Suprapubic skin (tissue), 4 donors: ENCODE measurements at regions not wholly inside any gene's neighbourhood (a gene's known extent, or its start where the extent isn't known, plus 50 kb on each side); places are given as distances from the start of the nearest gene placed in this dataset.

Source experiments
- DNase-seq, 2 donors: peaks; one replicate each; pipeline ENCODE4 v3.0.0-alpha.2; 2019; ENCODE audit warnings: low spot score in 2 of 2
- H3K27ac ChIP-seq: fragments of 200-600 bp; sonication (generic); one replicate; pipeline ENCODE4 v1.5.1; 2019
- H3K27me3 ChIP-seq: fragments of 200-600 bp; sonication (generic); one replicate; pipeline ENCODE4 v1.5.1; 2019
- H3K36me3 ChIP-seq: fragments of 200-600 bp; sonication (generic); one replicate; pipeline ENCODE4 v1.5.1; 2019
- H3K4me1 ChIP-seq: fragments of 200-600 bp; sonication (generic); one replicate; pipeline ENCODE4 v1.5.1; 2019
- H3K4me3 ChIP-seq: fragments of 200-600 bp; sonication (generic); one replicate; pipeline ENCODE4 v1.5.1; 2019; ENCODE audit warnings: mild to moderate bottlenecking
- H3K9me3 ChIP-seq: fragments of 200-600 bp; sonication (generic); one replicate; pipeline ENCODE4 v1.5.1; 2019
- EP300 ChIP-seq: sonication (generic); formaldehyde crosslinking; IDR thresholded peaks from one replicate; pipeline ENCODE4 v1.6.1; 2017; ENCODE audit warnings: antibody characterized with exemption
- POLR2A ChIP-seq, 2 donors: fragments of 450-650 bp; IDR thresholded peaks; one replicate each; pipeline ENCODE4 v1.6.1; 2017; ENCODE audit warnings: antibody characterized with exemption in 2 of 2, mild to moderate bottlenecking in 2 of 2, moderate library complexity in 2 of 2
- POLR2AphosphoS5 ChIP-seq, 3 donors: sonication (generic); formaldehyde crosslinking; IDR thresholded peaks; one replicate each; pipeline ENCODE4 v1.6.1; 2017; ENCODE audit warnings: antibody characterized with exemption in 3 of 3
- WGBS: methylation state at CpG from one replicate; pipeline ENCODE4 v1.1.5; 2018; 5-methylcytosine and 5-hydroxymethylcytosine counted together
- TF ChIP-seq, protein P1 (sequence below), 2 donors: fragments of 200-600 bp in 1 of 2; fragments of 450-650 bp in 1 of 2; sonication (generic) in 1 of 2; IDR thresholded peaks; one replicate each; pipeline ENCODE4 v1.5.1; 2016 to 2019; ENCODE audit warnings: antibody characterized with exemption in 2 of 2, mild to moderate bottlenecking in 1 of 2, moderate library complexity in 1 of 2

DNA sequence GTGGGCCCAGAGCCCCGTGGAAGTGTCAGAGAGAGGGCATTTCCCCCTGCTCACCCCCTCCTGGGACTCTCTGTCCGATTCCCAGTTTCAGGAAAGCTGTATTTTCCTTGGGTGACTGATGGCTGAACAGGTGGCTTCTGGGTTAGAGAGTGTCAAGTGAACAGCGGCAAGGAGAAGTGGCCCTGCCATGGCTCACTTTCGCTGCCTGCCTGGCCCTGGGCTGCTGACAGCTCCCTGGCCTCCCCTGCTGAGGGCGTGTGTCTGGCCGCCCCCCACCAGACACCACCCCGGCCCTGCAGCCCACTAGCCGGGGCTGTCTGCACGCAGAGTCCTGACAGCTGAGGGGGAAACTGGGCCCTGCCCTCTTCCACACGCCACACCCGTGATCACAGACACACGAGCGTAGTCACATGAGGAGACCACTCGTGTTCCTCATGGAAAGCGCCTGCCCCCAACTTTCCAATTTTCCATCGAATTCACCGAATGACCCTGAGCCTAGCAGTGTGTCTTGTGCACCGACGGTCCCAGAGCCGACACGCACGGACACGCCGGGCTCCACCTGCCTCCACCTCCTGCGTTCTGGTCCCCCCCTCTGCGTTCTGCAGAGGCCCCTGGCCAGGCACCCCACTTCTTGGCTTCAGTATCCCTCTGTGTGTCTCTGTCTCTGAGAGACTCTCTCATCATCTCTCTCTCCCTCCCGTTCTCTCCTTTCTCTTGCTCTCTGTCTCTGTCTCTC, 60.6 kb upstream of the CASZ1 start:
- WGBS = 74% methylated on average over 23 of the region's 27 CpGs

DNA sequence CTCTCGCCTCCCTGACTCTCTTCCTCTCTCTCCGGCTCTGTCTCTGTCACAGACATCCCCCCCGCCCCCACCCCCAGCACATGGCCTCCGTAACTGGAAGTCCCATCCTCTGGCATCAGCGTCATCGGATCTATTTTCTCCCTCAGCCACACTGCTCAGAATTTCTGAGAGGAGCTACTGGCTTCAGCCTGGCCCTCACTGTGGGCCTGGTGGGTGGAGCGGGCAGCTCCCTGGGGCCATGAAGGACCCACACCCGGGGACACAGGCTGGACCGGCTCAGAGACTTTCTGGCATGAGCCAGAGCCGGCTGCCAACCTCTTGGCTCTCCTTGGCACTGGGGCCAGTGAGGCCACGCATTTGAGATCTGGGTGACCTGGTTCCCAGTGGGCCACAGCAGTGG, 61.2 kb upstream of the CASZ1 start:
- Histone ChIP-seq H3K4me1 (no peaks in the 10 kb centered on the region), H3K36me3 (no peaks in the 10 kb centered on the region), H3K27me3 (peaks cover 2% of the 10 kb centered on the region), H3K4me3 (no peak overlapping the region), H3K9me3 (no peaks in the 10 kb centered on the region), H3K27ac (no peak overlapping the region)
- no peak for DNase-seq
- TF ChIP-seq POLR2AphosphoS5 (IDR thresholded peaks at IDR 0.05) (no peak), POLR2A (IDR thresholded peaks at IDR 0.05) (no peak), EP300 (no peak)
- TF ChIP-seq, protein P1, sequence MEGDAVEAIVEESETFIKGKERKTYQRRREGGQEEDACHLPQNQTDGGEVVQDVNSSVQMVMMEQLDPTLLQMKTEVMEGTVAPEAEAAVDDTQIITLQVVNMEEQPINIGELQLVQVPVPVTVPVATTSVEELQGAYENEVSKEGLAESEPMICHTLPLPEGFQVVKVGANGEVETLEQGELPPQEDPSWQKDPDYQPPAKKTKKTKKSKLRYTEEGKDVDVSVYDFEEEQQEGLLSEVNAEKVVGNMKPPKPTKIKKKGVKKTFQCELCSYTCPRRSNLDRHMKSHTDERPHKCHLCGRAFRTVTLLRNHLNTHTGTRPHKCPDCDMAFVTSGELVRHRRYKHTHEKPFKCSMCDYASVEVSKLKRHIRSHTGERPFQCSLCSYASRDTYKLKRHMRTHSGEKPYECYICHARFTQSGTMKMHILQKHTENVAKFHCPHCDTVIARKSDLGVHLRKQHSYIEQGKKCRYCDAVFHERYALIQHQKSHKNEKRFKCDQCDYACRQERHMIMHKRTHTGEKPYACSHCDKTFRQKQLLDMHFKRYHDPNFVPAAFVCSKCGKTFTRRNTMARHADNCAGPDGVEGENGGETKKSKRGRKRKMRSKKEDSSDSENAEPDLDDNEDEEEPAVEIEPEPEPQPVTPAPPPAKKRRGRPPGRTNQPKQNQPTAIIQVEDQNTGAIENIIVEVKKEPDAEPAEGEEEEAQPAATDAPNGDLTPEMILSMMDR (IDR thresholded peaks at IDR 0.05) = no peak
- 62% methylated on average over 10 of the region's 11 CpGs for WGBS

More for the DNA sequence above, 60.6 kb upstream of the CASZ1 start:
- Histone ChIP-seq H3K4me1 (no peaks in the 10 kb centered on the region), H3K27me3 (no peaks in the 10 kb centered on the region), H3K36me3 (no peaks in the 10 kb centered on the region), H3K4me3 (no peak overlapping the region), H3K9me3 (no peaks in the 10 kb centered on the region), H3K27ac (no peak overlapping the region)
- TF ChIP-seq, protein P1 (IDR thresholded peaks at IDR 0.05) = no peak
- no peak for TF ChIP-seq EP300
- TF ChIP-seq POLR2AphosphoS5 (IDR thresholded peaks at IDR 0.05) = no peak
- no peak for TF ChIP-seq POLR2A (IDR thresholded peaks at IDR 0.05)
- no peak for DNase-seq

DNA sequence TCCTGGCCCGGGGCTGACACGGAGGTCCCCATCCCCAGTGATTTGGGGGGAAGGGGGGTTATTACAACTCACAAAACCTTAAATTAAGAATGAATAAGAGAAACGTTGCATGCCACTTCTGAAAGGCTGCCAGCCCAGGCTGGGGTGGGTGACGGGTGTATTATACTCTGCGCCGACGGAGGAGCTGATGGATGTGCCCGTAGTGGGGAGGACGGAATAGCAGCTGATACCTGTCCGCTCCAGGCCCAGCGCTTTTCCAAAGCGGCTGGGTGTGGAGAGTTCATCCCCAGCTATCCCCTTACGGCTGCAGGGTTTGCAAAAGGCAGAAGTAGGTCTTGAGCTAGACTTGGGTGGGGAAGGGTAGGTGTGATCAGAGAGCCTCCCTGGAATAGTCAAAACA, 63.8 kb upstream of the CASZ1 start:
- no peak overlapping the region for H3K27ac ChIP-seq
- no peaks in the 10 kb centered on the region for H3K4me1 ChIP-seq
- TF ChIP-seq, protein P1 (IDR thresholded peaks at IDR 0.05) = no peak
- no peak for TF ChIP-seq POLR2A (IDR thresholded peaks at IDR 0.05)
- TF ChIP-seq EP300 = no peak
- TF ChIP-seq POLR2AphosphoS5 (IDR thresholded peaks at IDR 0.05) = no peak
- H3K9me3 ChIP-seq = no peaks in the 10 kb centered on the region
- no peak for DNase-seq
- WGBS = 69% methylated on average over 13 of the region's 13 CpGs
- no peak overlapping the region for H3K4me3 ChIP-seq
- no peaks in the 10 kb centered on the region for H3K36me3 ChIP-seq
- H3K27me3 ChIP-seq = peaks cover 20% of the 10 kb centered on the region

DNA sequence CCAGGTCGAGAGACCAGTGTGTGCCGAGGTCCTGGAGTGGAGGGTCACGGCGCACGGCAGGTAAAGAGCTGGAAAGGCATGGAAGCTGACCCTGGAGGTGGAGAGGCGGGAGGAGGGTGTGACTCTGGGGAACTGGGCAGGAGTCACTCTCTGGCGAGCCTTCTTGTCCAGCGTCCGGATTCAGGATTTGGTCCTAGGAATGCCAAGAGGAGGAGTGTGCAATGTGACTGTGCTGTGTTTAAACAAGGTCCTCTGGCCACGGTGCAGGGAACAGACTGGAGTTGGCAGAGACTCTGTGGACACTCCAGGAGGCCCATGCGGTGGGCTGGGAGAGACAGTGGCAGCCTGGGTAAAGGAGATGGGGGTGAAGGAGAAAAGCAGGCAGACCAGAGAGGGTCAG, 64.2 kb upstream of the CASZ1 start:
- Histone ChIP-seq H3K27ac (no peak overlapping the region), H3K4me3 (no peak overlapping the region), H3K9me3 (no peaks in the 10 kb centered on the region), H3K4me1 (no peaks in the 10 kb centered on the region), H3K27me3 (peaks cover 24% of the 10 kb centered on the region), H3K36me3 (no peaks in the 10 kb centered on the region)
- no peak for DNase-seq
- WGBS = 80% methylated on average over 10 of the region's 11 CpGs
- no peak for TF ChIP-seq EP300
- TF ChIP-seq, protein P1 (IDR thresholded peaks at IDR 0.05) = no peak
- TF ChIP-seq POLR2AphosphoS5 (IDR thresholded peaks at IDR 0.05) = no peak
- no peak for TF ChIP-seq POLR2A (IDR thresholded peaks at IDR 0.05)

DNA sequence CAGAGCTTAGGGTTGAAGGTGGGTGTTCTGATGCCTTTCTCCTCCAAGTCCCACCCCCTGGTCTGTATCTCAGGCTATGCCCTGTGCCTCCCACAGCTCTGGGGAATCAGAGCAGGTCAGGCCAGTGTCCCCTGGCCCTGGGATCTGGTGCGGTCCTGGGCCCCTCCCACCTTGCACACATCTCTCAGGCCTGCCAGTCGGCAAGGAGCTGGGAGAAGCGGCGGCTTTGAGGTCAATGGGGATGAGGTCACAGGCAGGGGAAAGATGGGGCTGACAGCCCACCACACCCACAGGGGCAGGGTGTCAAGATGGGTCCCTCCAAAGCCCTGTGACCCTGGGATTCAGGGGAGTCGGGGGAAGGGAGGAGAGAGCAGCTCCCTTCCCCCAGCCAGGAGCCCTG, 65.4 kb upstream of the CASZ1 start:
- H3K9me3 ChIP-seq = no peaks in the 10 kb centered on the region
- WGBS = 100% methylated on average over 1 of the region's 5 CpGs
- no peak overlapping the region for H3K27ac ChIP-seq
- DNase-seq = no peak
- H3K4me1 ChIP-seq = peaks cover 11% of the 10 kb centered on the region
- no peak overlapping the region for H3K4me3 ChIP-seq
- peaks cover 36% of the 10 kb centered on the region for H3K27me3 ChIP-seq
- TF ChIP-seq POLR2AphosphoS5 (IDR thresholded peaks at IDR 0.05) (no peak), POLR2A (IDR thresholded peaks at IDR 0.05) (no peak), EP300 (no peak)
- TF ChIP-seq, protein P1 (IDR thresholded peaks at IDR 0.05) = no peak
- no peaks in the 10 kb centered on the region for H3K36me3 ChIP-seq
